ENCODE measurements at regions not wholly inside any gene's neighbourhood (a gene's known extent, or its start where the extent isn't known, plus 50 kb on each side); places are given as distances from the start of the nearest gene placed in this dataset.

DNA sequence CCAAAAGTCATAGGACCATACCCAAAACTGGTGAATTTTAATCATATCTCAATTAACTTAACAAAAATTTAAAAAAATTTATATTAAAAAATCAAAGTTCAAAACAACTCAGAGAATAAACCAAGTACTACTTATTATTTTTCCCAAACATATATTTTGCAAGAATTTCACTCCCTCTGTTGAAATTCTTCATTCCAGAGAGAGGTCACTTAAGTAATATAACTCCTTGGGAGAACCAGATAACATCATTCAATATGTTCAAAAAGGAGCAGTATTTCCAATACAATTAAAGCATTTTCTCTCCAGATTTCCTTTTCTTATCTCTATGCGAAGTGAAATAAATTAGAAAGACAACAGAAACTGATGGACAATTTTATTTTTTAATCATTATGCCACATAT is 165.9 kb upstream of the RND3 start:
- DNase-seq = no peak

DNA sequence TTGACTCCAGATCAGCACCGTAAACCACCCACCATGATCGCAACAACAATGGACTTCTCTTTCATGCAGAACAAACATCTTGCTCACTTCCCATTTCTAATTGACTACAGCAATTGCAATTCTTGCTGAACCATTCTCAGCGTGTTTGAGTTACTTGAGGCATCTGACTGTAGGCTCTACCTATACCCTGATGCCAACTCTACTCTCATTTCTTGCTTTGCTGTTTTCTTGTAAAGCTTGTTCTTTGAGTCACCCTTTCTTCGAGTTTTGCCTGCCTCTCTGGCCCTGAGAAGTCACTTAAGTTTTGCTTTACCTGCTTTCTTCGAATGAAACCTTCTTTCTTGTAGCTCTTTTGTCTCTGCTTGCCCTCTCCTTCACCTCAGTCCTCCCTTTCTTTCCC is 160.5 kb upstream of the RND3 start:
- DNase-seq = no peak

DNA sequence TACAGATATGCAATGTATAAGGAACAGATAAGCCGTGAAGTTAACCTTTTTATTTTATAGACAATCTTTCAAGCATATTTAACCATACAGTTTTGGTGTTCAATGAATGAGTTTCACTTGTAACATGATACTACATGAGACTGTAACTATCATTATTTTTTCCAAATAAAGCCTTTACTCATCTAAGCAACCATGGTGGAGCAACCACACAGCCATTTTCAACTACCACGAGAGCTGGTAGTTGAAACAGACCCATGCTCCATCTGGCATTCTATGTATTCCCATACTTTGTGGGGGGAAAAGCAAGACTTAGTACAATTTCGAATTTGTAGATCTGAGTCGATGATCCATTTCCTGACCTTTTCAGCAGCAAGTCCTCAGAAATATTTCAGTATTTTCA is 159.3 kb upstream of the RND3 start:
- DNase-seq = no peak

DNA sequence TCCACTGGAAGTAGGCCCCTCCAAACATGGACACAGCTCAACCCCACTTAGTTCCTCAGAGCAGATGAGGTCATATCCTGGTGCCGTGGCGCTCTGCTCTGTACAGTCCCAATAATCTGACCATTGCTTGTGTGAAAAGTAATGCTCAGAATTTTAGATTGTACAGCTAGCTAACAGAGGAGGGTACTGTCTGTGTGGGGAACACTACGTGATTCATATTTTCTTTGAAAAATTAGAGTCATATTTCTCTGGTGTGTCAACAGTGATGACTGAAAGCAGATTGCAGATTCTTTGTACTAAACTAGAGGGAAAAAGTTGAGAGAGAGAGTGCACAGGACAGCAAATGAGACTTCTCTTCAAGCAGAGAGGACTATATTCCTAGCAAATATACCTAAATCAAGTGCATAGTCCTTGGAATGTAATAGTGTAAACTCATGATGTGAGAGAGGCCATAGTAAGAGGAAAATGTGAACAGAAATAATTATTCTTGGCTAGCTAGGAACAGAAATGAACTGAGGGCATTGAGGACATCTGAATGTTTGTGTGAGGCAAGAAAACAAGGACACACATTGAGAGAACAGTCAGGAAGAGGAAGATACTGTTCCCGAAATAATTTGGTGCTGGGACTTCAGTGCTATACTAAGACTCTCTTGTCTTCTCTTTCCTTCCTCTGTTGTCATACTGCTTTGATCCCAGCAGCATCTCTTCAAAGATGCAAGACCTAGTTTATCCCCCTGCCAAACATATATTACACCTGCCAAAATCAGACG is 157.0 kb upstream of the RND3 start:
- DNase-seq = no peak

DNA sequence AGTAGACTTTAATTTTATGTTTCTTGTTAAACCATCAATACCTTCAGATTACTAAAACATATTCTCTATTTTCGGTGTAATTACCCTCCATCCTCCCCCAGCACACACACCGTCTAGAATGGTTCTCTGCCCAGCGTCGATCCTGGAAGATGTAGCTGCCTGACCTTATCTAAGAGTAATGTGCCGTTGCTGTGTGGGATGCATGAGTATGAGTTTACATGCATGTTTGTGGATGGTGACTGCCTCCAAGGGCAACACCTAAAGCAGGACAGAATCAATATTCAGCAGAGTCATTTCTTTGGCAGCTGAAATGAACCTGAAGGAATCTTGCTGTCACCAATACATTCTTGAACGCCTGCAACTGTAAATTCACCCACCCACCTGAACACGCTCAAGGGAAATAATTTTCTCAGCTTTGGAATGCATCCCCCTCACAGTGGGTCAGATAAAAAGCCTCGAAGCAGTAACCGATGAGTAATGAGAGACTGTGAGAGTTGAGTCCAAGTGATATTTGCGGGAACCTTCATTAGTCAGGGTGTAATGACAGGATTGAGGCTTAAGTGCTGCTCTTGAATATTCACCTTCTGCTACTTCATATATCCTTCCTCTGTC is 155.8 kb upstream of the RND3 start:
- DNase-seq = no peak

DNA sequence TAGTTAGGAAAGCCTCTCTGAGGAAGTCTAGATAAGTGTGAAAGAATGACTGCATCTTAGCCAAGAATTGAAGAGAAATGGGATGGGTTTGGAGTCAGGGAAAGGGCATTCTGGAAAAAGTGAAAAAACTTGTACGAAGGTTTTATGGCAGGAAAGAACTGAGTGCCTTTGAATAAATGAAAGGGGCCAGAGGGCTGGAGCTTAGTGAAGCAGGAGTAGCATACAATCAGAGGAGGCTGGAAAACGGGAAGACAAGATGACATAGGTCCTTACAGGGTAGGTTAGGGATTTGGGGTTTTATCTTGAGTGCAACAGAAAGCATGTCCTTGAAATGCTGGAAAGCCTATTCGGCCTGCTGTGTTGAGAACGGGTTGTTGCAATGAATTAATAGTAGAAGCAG is 152.6 kb upstream of the RND3 start:
- DNase-seq = no peak

DNA sequence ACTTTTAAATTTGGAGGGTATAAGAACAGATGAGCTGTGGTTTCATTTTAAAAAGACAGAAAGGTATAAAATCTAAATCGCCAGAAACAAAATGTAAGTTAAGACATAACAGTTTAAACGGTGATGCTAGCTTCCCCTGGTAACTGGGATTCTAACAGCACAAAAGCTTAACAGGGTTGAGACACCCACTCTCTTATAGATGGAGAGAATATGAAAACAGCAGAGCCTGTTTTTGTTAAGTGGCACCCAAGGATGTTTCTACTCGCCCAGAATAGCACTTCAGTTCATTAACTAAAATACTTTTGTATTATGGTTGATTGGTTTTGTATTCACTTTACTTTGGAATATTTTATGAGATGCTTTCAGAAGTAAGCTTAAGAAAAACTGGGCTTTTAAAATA is 151.9 kb upstream of the RND3 start:
- DNase-seq = no peak

DNA sequence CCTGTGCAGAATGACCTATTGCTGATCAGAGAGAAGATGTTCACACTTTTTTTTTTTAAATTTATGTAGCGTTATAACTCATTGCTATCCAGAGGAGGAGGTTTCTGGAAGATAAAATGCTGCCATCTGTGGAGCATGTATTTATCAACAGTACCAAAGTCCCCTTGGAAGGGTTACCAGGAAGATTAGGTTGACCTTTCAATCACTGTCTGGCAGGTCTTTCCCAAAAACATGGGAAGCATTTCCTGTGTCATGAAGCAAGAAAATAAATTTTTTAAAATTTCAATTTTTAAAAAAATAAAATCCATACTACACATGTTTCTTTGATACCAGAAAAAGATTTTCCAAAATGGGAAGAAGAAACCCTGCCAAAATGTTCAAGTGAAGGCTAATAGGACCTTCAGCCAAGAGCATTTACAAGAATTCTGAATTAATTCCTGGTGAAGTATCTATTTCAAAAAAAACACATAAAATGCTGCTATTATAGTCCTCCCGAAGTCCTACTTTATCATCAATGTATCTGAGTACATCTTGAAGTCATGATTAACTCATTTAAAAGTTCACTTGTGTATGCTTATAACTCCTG is 143.9 kb upstream of the RND3 start:
- DNase-seq = no peak

DNA sequence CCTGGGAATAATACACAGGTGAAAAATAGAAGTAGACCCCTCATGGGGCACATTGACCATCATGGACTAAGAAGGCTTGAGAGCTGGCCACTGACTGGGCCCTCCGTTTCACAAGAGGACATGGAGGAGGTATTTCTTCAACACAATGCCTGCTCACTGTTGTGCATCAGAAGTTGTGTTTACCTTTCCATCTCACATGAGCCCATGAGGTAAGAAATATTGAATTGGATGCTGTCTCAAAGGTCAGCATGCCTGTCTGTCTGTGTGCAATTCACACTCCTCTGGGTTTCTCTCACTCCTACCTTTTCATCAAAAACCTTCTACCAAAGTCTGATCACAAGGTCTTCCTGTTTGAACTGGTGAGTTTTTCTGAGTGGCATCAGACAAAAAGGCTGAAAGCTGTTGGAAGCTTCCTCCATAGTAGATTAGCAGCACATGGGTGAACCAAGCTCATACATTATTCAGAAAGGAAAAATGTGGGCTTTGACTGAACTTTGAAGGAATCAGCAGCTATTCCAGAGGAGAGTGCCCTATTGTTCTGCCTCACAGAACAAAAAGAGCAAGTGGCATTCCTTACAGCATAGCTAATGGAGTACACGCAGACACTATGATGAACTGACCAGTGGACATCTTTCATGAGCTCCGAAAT is 143.2 kb upstream of the RND3 start:
- DNase-seq = no peak

DNA sequence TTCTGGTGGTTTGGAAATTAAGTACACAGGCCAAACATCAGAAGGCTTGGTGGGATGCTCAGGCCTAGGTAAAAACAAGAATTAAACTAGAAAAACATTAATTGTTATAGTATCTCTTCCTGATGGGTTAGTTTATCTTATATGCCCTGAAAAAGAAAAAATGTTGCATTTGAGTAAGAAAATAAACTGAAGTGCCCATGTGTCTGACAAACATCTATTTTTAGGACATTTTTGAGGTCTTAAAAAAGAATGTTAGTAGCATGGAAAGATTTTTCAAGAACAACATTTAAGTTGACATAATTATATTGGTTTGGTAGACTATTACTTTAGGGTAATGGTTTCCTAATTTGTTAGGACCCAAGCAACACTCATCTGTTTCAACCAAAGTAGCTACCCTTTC is 140.1 kb upstream of the RND3 start:
- no peak for DNase-seq

DNA sequence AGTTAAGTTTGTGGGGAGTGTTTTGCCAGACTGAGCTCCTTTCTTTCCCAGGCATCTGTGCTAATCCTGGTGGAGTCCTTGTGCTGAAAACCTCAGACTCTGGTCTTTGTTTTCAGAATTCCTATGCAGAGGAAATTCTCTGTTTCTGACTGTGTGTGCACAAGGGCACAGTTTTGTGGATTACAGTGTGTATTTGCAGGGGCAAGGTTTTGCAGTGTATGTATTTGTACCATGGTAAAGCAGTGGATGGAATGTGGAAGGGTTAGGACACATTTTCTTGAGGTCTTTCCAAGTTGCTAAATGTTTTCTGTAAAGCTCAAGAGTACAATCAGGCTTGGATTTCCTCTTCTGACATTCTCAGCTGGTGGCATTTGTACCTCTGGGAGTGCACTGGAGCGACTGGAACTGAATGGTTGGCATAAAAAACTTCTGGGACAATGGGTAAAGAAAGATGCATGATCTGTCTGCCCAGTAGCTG is 139.5 kb upstream of the RND3 start:
- DNase-seq = no peak

DNA sequence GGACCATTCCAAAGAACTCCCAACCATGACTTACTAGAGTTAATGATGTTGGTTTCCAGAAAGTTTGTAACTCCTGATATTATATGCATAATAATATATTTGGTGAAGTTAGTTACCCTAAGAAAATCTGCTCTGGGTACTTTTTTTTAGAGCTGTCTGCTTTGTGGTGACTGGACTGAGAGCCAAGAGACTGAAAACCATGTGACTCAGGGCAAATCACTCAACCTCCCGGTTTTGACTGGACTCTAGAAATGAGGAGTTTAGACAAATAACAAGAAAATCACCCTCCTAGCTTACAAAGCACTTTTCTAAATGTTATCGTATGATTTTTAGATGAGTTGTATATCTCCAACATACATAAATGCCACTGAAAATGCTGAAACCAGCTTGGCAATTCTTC is 138.3 kb upstream of the RND3 start:
- DNase-seq = no peak

DNA sequence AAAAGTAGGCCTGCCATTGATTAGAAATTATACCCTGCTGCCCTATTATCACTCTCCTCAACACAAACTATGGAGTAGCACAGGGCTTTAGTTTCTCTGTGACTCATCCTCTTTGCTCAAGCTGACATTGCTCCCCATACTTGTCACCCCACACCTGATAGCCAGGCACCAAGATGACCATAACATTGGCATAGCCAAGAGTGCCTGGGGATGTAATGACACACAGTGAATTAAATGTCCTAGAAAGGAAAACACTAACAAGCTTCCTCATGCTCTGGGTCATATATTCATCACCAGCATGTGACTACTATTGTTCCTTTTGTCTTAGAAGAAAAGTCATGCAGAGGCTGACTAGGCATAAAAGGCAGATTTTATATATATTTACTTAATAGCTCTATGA is 137.8 kb upstream of the RND3 start:
- DNase-seq = no peak

DNA sequence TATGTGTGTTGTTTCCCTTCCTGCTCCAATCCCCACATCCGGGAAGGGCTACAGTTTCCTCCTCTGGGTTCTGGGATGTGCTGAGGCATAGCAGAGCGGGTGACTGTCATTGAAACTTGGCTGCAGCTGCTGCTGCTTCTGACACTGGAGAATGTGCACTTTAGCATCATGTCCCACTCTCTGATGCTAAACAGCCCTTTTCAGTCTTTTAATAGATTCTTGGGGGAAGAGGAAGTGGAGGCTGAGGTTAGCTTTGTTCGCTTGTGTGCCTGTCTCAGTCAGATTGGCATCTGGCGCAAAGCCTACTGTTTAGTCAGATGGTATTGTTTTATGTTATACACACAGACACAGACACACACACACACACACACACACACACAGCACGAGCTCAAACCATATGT is 136.5 kb upstream of the RND3 start:
- no peak for DNase-seq

DNA sequence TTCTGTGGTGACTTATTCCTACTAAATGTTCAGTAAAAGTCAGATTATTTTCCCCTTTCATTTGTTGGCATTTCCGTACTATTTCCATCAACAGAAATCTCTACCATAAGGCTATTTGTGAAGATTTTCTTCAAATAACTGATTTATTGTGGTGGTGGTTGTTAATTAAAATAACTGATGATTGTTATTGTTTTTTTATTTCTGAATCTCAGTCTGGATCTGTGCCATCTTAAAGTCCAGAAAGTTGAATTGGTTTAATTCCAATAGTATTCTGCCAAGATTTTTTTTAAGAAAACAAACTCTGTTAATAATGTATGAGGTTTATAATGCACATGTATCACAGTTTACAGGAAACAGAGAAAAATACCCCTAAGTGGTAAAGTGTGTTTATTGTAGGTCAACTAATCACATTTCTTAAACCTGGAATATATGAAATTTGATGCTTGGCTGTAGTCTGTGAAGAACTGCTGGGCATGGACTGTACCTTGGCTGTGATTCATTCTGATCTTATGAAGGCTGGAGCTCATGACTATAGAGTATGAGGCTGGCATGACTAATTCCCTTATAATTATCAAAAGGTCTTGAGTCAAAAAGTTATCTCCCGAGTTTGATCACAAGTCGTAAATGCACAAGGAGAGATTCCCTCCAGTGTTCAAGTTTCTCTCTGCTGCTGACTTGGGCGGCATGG is 134.2 kb upstream of the RND3 start:
- no peak for DNase-seq

DNA sequence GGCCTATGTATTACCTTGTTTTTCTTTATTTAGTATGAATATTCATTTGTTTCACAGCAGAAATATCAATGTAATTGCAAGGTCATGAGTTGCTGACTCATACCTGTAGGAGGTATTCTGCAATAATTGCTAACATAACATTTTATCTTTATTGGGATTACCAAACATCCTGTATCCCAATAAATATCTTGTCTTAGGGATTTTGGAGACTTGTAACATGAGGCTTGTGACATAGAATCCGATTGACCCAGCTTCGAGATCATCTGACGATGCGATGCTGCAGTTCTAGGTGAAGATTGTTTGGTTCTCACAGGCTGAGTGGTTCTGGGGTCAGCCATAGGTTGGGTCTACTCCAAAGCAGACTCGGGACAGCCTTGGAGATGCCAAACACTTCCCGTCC is 133.4 kb upstream of the RND3 start:
- DNase-seq = no peak

DNA sequence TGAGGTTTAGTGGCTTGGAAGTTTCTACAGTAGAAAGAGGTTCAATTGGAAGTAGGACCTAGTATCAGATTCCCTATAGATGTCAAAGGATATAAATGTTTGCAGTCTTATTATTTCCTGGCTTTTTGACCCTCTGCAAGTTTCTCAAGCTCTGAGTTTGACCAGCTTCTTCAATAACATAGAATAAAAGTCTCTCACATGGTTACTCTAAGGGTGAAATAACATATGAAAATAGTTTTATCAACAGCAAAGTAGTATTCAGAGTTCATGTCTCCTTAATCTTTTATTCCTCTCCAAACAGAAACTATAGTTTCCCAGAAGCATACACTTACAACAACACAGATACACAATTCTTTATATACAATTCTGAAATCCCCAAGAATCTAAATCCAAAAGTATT is 132.9 kb upstream of the RND3 start:
- DNase-seq = no peak

DNA sequence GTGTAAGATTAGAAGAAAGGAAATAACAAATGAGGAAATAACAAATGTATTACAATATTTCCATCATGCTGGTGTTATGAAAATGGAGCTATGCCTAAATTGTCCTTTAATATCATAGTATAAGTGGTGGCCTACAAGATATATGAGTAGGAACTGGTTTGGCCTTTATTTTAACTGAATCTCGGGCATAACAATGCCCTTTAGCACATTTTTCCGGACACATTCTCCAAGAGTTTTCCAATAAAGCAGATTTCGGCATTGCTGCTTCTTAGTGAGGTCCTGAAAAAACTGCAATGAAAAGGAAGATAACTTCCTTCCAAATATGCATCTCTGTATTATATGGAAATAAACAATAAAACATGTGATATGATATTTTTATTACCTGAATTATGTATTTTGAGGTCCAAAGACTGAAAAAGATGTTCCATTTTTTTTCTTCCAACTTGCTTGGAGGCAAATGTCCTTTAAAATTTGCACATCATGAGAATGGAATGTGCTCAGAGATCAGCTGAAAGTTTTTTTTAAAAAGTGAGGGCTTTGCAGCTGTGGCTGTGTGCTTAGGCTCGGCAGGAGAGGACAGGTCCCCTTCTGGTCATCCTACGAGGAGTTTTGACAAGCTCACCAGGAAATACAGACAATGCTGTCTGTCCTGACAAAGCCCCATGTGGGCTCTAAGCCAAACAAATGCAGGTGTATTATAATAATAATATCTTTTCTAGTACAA is 132.3 kb upstream of the RND3 start:
- DNase-seq = no peak

DNA sequence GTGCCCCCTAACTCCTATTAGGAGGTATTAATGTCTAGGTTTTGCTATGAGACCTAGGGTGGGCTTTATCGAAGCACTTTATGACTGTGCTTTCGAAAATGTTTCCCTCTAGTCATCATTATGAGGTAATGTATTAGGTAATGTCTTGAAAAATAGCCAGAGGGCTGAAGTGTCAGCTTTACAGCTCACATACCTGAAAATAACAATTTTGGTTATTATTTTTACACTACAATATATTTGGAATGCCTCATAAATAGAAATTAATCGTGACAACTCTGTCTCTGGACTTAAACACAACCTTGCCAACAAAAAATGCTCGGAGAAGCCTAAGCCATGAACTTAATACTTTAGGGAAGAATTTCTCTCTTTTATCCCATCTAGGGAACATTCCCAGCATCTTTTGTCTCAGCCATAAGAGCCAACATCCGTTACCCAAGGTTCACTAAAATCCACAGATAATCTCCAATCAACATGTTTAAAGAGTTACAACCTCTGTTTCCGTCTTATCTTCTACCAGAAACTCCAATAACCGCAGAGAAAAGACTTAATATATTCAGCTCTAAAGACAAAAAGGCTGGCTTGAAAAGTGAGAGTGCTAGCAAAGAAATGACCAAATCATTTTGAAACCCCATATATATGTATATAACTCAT is 130.9 kb upstream of the RND3 start:
- no peak for DNase-seq

DNA sequence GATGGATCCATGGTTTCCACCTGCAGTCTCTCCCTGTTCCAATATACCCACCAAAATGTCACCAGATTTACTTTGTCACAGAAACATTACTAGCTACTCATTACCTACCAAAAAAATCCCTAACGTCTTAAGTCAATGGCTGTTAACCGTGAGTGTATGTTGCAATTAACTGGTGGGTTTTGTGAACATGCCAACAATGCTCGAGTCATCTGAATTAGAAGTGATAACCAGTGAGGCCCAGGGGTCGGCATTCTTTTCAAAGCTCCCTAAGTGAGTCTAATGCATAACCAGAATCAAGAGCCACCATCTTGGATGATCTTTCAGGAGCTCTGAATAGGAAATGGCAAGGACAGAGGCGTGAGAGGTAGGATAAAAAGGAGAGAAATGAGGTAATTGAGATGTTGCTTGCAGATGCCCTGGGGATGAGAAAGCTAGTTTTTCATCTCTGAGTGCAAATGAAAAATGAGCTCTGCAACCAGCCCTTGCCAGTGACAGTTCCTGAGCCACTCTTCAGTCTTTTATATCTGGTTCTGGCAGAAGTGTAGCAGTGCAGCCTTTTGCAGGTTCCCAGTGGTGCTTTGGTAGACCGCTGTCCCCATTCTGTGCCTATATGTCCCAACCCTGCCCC is 130.0 kb upstream of the RND3 start:
- no peak for DNase-seq
